ENCODE measurements at regions not wholly inside any gene's neighbourhood (a gene's known extent, or its start where the extent isn't known, plus 50 kb on each side); places are given as distances from the start of the nearest gene placed in this dataset.

DNA sequence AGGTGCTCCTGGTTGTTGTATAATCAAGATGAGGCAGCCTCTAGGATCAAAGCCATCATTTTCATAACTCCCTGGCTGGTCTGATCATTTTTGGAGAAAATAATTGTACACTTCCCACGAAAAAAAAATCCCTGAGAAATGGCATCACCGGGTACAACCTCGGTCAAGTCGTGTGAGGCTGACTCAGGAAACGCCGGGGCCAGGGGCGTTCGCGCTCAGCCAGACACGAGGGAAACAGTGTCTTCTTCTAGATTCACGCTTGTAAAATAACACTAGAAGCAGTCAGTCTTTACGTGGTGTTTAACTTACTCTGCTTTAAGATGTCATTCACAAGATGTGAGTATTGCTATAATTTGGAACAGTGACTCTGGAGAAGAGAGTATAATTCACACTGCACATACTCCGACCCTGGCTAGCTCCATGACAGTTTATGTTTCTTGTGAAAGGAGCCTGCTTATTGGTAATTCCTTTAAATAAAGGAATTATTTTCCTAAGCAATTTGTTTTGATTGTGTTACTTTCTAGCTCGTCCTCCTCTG, 109.0 kb upstream of the SOX1 start:
- Histone ChIP-seq H3K9ac (ENCODE audit: insufficient read depth in 1 of 2, low read length in 2 of 2) (no peak overlapping the region), H3K27ac (ENCODE audit: low read depth in 1 of 2, low read length in 1 of 2) (no peak overlapping the region), H3K4me3 (no peak overlapping the region), H3K4me1 (ENCODE audit: control insufficient read depth in 5 of 5, insufficient read depth in 5 of 5, low read length in 5 of 5) (no peaks in the 10 kb centered on the region), H3K36me3 (ENCODE audit: control insufficient read depth in 4 of 4, insufficient read depth in 4 of 4, low read length in 4 of 4) (no peaks in the 10 kb centered on the region), H3K27me3 (ENCODE audit: control insufficient read depth in 3 of 3, insufficient read depth in 3 of 3, low read length in 2 of 3) (peaks cover 0 to 39% (median 10%) of the 10 kb centered on the region in 3 donors), H3K9me3 (ENCODE audit: control insufficient read depth in 4 of 4, insufficient read depth in 3 of 4, low read length in 3 of 4) (peaks cover 0 to 9% (median 0%) of the 10 kb centered on the region in 4 donors)
- TF ChIP-seq, protein P1, sequence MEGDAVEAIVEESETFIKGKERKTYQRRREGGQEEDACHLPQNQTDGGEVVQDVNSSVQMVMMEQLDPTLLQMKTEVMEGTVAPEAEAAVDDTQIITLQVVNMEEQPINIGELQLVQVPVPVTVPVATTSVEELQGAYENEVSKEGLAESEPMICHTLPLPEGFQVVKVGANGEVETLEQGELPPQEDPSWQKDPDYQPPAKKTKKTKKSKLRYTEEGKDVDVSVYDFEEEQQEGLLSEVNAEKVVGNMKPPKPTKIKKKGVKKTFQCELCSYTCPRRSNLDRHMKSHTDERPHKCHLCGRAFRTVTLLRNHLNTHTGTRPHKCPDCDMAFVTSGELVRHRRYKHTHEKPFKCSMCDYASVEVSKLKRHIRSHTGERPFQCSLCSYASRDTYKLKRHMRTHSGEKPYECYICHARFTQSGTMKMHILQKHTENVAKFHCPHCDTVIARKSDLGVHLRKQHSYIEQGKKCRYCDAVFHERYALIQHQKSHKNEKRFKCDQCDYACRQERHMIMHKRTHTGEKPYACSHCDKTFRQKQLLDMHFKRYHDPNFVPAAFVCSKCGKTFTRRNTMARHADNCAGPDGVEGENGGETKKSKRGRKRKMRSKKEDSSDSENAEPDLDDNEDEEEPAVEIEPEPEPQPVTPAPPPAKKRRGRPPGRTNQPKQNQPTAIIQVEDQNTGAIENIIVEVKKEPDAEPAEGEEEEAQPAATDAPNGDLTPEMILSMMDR (IDR thresholded peaks at IDR 0.05; ENCODE audit: control extremely low read depth, extremely low read depth): no peak
- ATAC-seq (ENCODE audit: insufficient read depth, low FRiP score) (no peak), DNase-seq (no peak)
- 70 to 78% methylated on average over 14 of the region's 14 CpGs for WGBS, 2 donors

DNA sequence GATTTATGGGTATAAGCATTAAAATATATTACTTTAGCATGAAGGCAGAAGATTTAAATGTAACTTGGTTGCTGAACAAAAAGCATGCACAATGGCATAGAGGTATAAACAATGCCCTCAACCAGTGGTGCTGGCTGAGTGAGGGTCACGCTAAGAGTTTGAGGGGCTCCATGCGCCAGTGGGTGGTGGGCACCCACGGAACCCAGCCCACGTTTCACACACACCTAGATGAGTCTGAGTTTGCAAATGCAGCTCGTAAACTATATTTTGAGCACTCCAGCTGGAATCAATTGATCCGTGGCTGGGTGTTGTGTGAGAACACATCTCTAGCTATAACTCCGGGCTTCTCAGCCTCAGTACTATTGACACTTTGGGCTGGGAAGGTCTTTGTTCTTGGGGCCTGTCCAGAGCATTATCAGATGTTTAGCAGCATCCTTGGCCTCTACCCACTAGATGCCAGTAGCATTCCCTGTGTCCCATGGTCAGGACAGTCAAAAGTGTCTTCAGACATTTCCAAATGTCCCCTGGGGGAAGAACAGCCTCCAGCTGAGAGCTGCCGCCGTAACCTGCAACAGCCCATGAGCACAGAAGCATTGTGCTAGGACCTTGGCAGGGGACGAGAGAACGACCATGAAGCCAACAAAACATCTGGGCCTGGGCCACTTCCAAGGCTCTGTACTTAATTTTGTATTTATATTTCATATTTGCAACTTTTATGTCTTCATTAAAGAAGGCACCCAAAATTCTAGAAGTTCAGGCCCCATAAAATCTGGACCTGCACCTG, 108.1 kb upstream of the SOX1 start:
- Histone ChIP-seq H3K27me3 (ENCODE audit: control insufficient read depth in 3 of 3, insufficient read depth in 3 of 3, low read length in 2 of 3) (peaks cover 0 to 33% (median 10%) of the 10 kb centered on the region in 3 donors), H3K9me3 (ENCODE audit: control insufficient read depth in 4 of 4, insufficient read depth in 3 of 4, low read length in 3 of 4) (peaks cover 0 to 6% (median 0%) of the 10 kb centered on the region in 4 donors), H3K36me3 (ENCODE audit: control insufficient read depth in 4 of 4, insufficient read depth in 4 of 4, low read length in 4 of 4) (no peaks in the 10 kb centered on the region), H3K4me1 (ENCODE audit: control insufficient read depth in 5 of 5, insufficient read depth in 5 of 5, low read length in 5 of 5) (no peaks in the 10 kb centered on the region), H3K27ac (ENCODE audit: low read depth in 1 of 2, low read length in 1 of 2) (no peak overlapping the region), H3K4me3 (no peak overlapping the region), H3K9ac (ENCODE audit: insufficient read depth in 1 of 2, low read length in 2 of 2) (no peak overlapping the region)
- TF ChIP-seq, protein P1 (IDR thresholded peaks at IDR 0.05; ENCODE audit: control extremely low read depth, extremely low read depth): no peak
- ATAC-seq (ENCODE audit: insufficient read depth, low FRiP score) (no peak), DNase-seq (no peak)
- WGBS, 2 donors: 83 to 89% methylated on average over 11 of the region's 11 CpGs

DNA sequence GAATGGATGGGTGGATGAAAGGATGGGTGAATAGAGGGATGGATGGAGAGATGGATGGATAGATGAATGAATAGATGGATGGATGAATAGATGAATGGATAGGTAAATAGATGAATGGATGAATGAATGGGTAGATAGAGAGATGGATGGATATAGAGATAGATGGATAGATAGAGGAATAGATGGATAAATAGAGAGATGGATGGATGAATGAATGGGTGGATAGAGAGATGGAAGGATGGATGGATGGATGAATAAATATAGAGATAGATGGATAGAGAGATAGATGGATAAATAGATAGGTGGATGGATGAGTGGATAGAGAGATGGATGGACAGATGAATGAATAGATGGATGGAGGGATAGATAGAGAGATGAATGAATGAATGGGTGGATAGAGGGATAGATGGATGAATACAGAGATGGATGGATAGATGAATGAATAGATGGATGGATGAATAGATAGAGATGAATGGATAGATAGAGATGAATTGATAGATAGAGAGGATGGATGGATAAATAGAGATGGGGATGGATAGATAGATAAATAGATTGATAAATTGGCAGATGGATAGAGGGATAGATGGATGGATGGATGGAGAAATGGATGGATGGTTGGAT, 106.7 kb upstream of the SOX1 start:
- H3K36me3 ChIP-seq (ENCODE audit: control insufficient read depth in 4 of 4, insufficient read depth in 4 of 4, low read length in 4 of 4): no peaks in the 10 kb centered on the region
- no peak overlapping the region for H3K27ac ChIP-seq (ENCODE audit: low read depth in 1 of 2, low read length in 1 of 2)
- no peaks in the 10 kb centered on the region for H3K4me1 ChIP-seq (ENCODE audit: control insufficient read depth in 5 of 5, insufficient read depth in 5 of 5, low read length in 5 of 5)
- TF ChIP-seq, protein P1 (IDR thresholded peaks at IDR 0.05; ENCODE audit: control extremely low read depth, extremely low read depth): no peak
- no peak overlapping the region for H3K9ac ChIP-seq (ENCODE audit: insufficient read depth in 1 of 2, low read length in 2 of 2)
- no peak for ATAC-seq (ENCODE audit: insufficient read depth, low FRiP score)
- peaks cover 0 to 24% (median 7%) of the 10 kb centered on the region in 3 donors for H3K27me3 ChIP-seq (ENCODE audit: control insufficient read depth in 3 of 3, insufficient read depth in 3 of 3, low read length in 2 of 3)
- H3K9me3 ChIP-seq (ENCODE audit: control insufficient read depth in 4 of 4, insufficient read depth in 3 of 4, low read length in 3 of 4): peaks cover 0 to 6% (median 0%) of the 10 kb centered on the region in 4 donors
- no peak overlapping the region for H3K4me3 ChIP-seq
- DNase-seq: no peak
